Activated CD8-positive, alpha-beta memory T cell treated with anti-CD3 and anti-CD28 coated beads for 36 hours (primary cell): ENCODE measurements at regions not wholly inside any gene's neighbourhood (a gene's known extent, or its start where the extent isn't known, plus 50 kb on each side); places are given as distances from the start of the nearest gene placed in this dataset.

Experiments used
- CTCF ChIA-PET: fragments of 350-600 bp; sonication (Branson Sonifier 250); formaldehyde crosslinking; loops from one replicate; lab custom pipeline; 2021; ENCODE audit warnings: antibody characterized with exemption; lab: Charles Lee
- POLR2A ChIA-PET: fragments of 350-600 bp; sonication (Branson Sonifier 250); formaldehyde crosslinking; loops from one replicate; lab custom pipeline; 2021; ENCODE audit warnings: antibody characterized with exemption; lab: Charles Lee

DNA sequence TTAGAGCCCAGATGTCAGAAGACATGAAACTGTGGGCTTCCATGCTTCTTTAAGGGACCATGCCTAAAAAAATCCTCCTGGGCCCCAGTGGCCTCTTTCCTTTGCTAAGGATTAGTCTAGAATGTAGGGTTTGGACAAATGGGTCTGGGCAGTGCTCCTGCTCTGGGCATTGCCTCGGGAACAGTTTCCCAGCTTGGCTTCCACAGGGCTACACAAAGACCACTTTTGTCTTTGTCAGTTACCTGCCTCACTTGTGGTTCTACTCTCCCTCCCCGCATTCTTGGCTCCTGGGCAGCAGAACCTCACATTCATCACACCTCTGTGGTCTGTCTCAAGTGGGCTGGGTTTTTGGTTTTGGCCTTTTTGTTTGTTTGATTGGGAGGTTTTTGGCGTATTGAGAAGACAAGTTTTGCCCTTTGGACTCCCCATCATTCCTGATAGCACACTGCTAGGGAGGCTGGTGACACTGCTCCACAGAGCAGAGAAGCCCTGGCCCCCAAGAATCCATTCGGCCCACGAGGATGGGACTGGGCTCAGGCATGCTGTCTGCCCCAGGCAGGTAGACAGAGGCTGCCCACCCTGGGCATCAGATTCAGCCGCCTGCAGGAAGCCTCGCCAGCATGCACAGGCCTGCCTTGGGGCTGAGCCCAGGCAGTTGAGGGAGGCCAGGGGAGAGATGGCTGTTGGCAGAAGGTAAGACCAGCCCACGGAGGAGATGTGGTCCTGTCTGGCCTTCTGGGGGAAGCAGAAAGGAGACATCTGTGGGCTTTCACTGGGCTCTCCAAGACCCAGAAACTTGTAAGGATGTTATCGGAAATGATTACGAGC lies 343.7 kb downstream of the WDR11 start:
- ChIA-PET CTCF (no interaction called here), POLR2A (no interaction called here)

DNA sequence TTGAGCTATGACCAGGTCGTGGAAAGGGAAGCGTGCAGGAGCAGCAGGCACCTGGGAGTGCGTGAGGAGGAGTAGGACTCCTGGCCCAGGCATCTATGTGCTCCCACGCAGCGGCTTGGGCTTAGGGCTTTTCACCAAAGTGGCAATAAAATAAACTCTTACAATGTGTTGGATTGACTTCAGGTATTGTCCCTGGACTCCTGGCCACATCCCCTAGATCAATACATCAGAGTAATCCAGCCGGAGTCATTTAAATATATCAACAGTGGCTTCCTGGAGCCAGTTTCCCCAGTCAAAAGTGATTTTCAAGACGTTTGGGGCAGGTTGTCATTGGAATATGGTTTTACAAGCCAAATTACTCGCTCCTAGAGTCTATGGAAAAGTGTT lies 344.4 kb downstream of the WDR11 start:
- CTCF ChIA-PET, result no interaction called here
- POLR2A ChIA-PET, result no interaction called here

- ChIA-PET POLR2A (no interaction called here), CTCF (no interaction called here)
Observed at GRCh38 chr10:121199081-121199480, 347.9 kb downstream of the WDR11 start.

- ChIA-PET CTCF (no interaction called here), POLR2A (no interaction called here)
Observed at GRCh38 chr10:121205625-121206024, 354.5 kb downstream of the WDR11 start.

DNA sequence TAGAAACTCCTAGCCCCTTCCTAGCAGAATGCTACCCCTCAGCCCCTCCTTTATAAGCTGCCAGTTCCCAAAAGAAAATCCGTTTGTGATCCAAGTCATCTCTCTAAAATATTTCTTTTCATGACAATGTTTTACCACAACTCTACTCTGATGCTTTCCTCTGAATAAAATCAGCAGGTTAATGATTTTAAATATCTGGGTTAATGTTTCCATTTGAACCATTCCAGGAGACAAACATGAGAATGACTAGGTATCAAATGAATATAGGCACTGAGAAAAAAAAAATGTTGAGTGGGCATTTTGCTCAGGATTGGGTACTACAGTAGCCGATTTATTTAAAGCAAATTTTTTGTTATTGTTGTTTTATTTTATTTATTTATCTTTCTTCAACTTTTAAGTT lies 360.3 kb downstream of the WDR11 start:
- ChIA-PET CTCF (no interaction called here), POLR2A (no interaction called here)

DNA sequence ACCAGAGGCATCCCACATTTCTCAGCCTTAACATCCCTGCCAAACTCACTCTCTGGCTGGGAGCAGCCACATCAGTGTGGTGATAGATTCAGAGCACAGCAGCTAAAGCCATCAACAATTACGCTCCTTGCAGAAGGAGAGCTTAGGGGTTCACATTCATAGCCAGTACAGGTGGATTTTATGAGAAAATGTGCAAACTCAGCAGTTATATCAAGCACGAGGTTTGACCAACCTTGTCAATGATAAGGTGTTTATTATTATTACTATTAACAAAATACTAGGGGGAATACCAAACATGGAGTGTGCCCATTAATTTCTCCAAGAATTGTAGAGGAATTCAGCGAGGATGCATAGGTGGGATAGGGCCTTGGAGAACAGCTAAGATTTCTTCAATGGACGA lies 362.3 kb downstream of the WDR11 start:
- POLR2A ChIA-PET, result no interaction called here
- CTCF ChIA-PET, result no interaction called here

- ChIA-PET POLR2A (no interaction called here), CTCF (no interaction called here)
Observed at GRCh38 chr10:121216295-121216694, 365.1 kb downstream of the WDR11 start.

DNA sequence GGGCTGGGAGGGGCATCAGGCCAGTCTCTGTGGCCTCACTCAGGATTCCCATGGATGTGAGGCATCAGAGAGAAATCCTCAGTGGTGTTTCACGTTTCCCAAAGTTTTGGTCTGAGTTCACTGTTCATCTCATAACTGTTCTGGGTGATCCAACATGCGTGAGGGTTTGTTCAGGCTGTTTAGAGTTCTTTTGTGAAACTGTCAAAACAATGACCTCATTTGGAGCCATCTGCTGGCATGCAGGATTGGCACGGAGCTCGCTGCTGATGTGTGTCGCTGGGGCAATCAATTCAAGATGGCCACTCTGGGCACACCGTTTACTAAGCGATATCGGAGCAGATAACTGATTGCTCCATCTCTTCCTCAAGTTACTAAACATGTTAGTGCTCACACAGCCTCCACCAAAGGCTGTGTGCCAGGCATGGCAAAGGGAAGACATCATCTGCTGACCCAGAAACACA lies 365.6 kb downstream of the WDR11 start:
- POLR2A ChIA-PET, result no interaction called here
- CTCF ChIA-PET, result no interaction called here

- CTCF ChIA-PET, result no interaction called here
- POLR2A ChIA-PET, result no interaction called here
Observed at GRCh38 chr10:121217331-121217730, 366.2 kb downstream of the WDR11 start.

GRCh38 chr10:121221072-121221471 lies 369.9 kb downstream of the WDR11 start:
- ChIA-PET POLR2A (no interaction called here), CTCF (interaction anchor here (0.6 kb wide), 1 partner anchor 786 kb away, joined by 3 read pairs; no protein-coding TSS in a partner anchor)

GRCh38 chr10:121221991-121222390 lies 370.8 kb downstream of the WDR11 start:
- POLR2A ChIA-PET, result no interaction called here
- CTCF ChIA-PET, result no interaction called here

- ChIA-PET CTCF (no interaction called here), POLR2A (no interaction called here)
Observed at GRCh38 chr10:121222842-121223241, 371.7 kb downstream of the WDR11 start.

DNA sequence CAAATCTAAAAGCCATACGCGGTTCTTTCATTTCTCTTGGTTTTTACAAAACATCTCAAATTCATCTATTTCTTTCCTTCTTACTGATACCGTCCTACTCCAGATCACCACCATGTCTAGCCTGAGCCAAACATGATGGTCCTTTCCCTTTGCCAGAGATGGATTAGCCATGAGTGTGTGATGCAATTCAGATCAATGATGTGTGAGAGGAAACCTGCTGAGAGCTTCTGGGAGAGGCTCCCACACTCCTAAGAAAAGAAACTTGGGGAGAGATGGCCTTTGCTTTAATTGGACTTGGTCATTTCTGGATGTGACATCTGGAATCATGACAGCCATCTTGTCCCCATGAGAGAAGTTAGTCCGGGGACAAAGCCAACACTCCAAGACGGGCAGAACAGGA lies 367.2 kb downstream of the FGFR2 start:
- ChIA-PET CTCF (interaction anchor here (0.6 kb wide), 1 partner anchor 328 kb away, joined by 3 read pairs; no protein-coding TSS in a partner anchor), POLR2A (interaction anchor here (0.6 kb wide), 1 partner anchor 445 kb away, joined by 4 read pairs; no protein-coding TSS in a partner anchor)

DNA sequence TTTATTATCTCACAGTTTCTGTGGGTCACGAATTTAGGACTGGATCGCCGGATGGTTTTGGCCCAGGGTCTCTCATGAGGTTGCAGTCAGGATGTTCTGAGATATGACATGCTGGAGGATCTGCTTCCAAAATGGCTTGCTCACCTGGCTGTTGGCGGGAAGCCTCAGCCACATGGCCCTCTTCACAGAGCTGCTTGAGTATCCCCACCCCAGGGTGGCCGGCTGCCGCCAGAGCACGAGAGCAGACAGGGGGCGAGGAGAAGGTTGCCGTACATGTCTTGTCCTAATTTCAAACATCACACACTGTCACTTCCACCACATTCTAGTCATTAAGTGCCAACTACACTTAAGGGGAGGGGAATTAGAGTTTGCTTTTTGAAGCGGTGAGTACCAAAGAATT lies 365.8 kb downstream of the FGFR2 start:
- POLR2A ChIA-PET, result no interaction called here
- CTCF ChIA-PET, result no interaction called here

GRCh38 chr10:121235692-121236091 lies 362.6 kb downstream of the FGFR2 start:
- ChIA-PET POLR2A (no interaction called here), CTCF (no interaction called here)

DNA sequence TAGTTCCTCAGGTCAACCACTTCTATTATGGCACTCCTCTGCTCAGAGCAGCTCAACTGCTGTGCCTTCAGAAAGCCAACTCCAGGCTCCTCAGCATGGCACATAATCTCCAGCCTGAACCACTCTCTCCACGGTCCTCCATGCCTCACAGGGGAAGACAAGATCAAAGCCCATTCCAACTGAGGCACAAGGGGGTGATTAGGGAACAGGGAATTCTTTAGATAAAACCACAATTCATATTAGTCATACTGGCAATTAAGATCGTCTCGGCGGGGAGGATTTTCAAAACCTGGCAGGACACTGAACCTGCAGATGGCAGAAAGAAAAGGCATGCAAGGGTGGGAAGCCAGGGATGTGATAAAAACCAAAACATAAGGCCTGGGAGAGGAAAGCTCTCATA lies 361.6 kb downstream of the FGFR2 start:
- CTCF ChIA-PET, result no interaction called here
- POLR2A ChIA-PET, result no interaction called here

GRCh38 chr10:121237718-121238117 lies 360.5 kb downstream of the FGFR2 start:
- CTCF ChIA-PET, result no interaction called here
- POLR2A ChIA-PET, result no interaction called here

DNA sequence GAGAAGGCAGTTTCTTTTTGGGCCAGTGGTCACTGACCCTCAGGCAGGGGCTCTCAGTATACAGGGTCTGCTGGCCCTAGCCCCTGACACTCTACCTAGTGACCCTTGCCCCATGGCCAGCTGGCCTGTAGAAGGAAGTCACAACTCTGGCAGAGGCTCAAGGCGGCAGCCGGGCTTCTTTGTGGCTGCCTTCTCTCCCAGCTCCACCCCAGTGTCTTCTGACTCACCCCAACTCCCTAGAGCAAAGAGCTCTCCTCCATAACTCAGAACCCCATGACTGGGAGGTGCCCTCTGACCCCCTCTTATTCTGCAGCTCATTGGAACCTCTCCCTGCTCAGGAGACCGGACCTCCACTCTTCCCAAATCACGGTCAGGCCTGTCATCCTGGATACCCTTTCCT lies 358.2 kb downstream of the FGFR2 start:
- ChIA-PET POLR2A (no interaction called here), CTCF (no interaction called here)

- ChIA-PET CTCF (no interaction called here), POLR2A (no interaction called here)
Observed at GRCh38 chr10:121240556-121240955, 357.7 kb downstream of the FGFR2 start.

DNA sequence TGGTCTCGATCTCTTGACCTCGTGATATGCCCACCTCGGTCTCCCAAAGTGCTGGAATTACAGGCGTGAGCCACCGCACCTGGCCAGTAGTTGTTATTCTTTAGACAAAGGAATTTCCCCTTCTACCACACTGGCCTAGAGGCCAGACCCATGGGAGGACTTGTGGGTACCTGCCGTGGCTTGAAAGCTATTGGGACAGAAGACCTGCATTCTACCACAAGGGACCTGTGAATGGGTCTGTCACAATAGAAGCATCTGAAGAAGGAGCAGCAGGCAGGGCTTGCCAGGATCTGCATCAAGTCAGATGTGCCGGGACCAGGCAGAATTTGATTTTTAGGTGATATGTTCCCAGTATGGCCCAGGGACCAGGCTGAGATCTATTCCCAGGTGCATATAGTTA lies 356.9 kb downstream of the FGFR2 start:
- POLR2A ChIA-PET, result interaction anchor here (0.7 kb wide), 1 partner anchor 179 kb away, joined by 6 read pairs; no protein-coding TSS in a partner anchor
- CTCF ChIA-PET, result no interaction called here
